GM12878 (cell line): ENCODE measurements at regions not wholly inside any gene's neighbourhood (a gene's known extent, or its start where the extent isn't known, plus 50 kb on each side); places are given as distances from the start of the nearest gene placed in this dataset.

Experiments
- ATAC-seq: fragments of 200-7000 bp; cut with Tn5 transposase; 3 replicates; pipeline ENCODE4 v1.9.1; 2020; ENCODE audit warnings: mild to moderate bottlenecking, moderate library complexity
- BruUV-seq: library from RNA; stranded (reverse); fragments of 400-500 nt; replicated peaks from 2 replicates; lab custom pipeline; 2021; lab: Mats Ljungman, UMichigan
- CTCF ChIA-PET: fragments of 300-600 bp; sonication (Branson Sonifier 250); formaldehyde crosslinking; extraction: SDS; loops from one replicate; lab custom pipeline; 2021; ENCODE audit warnings: inconsistent platforms; lab: Yijun Ruan, JAX
- POLR2A ChIA-PET: fragments of 350-600 bp; formaldehyde crosslinking; extraction: SDS; loops from one replicate; lab custom pipeline; 2021; ENCODE audit warnings: inconsistent platforms; lab: Charles Lee
- RAD21 ChIA-PET: fragments of 300-600 bp; sonication (Branson Sonifier 250); formaldehyde crosslinking; loops from one replicate; lab custom pipeline; 2023; ENCODE audit warnings: antibody characterized with exemption; ENCODE audit not compliant: unreplicated experiment; lab: Charles Lee
- SMC1A ChIA-PET: fragments of 300-600 bp; sonication (Branson Sonifier 250); formaldehyde crosslinking; loops from one replicate; lab custom pipeline; 2023; ENCODE audit not compliant: unreplicated experiment, uncharacterized antibody; lab: Charles Lee
- DNase-seq: peaks from one replicate; pipeline ENCODE4 v3.0.0-alpha.2; 2011; ENCODE audit warnings: low read depth, low spot score
- FAIRE-seq: peaks from 3 replicates; lab custom pipeline; 2011; peaks lifted over from hg19 to GRCh38; lab: Jason Lieb, UNC
- H2AFZ ChIP-seq: 2 replicates; pipeline ENCODE4 v1.6.0; 2011; ENCODE audit warnings: low read depth, low read length, control low read depth; ENCODE audit not compliant: control insufficient read depth
- H3K27ac ChIP-seq: 2 replicates; pipeline ENCODE4 v1.5.1; 2011; ENCODE audit warnings: control low read depth; ENCODE audit not compliant: control insufficient read depth, insufficient read depth
- H3K27me3 ChIP-seq, 2 experiments: replicated peaks in 1 of 2; 2 replicates each; pipeline versions ENCODE4 v1.6.0 to v1.6.1; 2011; ENCODE audit warnings: low read length in 1 of 2; ENCODE audit not compliant: control insufficient read depth in 2 of 2, insufficient read depth in 2 of 2
- H3K36me3 ChIP-seq, 2 experiments: 2 replicates each; pipeline ENCODE4 v1.5.1; 2011; ENCODE audit warnings: low read length in 1 of 2; ENCODE audit not compliant: control insufficient read depth in 2 of 2, insufficient read depth in 2 of 2
- H3K4me1 ChIP-seq: 2 replicates; pipeline ENCODE4 v1.6.1; 2011; ENCODE audit warnings: mild to moderate bottlenecking, low read length, moderate library complexity, mixed read lengths; ENCODE audit not compliant: control insufficient read depth, insufficient read depth
- H3K4me2 ChIP-seq: 2 replicates; pipeline ENCODE4 v1.6.0; 2011; ENCODE audit warnings: control low read depth; ENCODE audit not compliant: control insufficient read depth, insufficient read depth
- H3K4me3 ChIP-seq: fragments of 200-600 bp; sonication (generic); 2 replicates; pipeline ENCODE4 v1.5.1; 2016
- H3K79me2 ChIP-seq: 2 replicates; pipeline ENCODE4 v1.6.0; 2011; ENCODE audit warnings: low read length; ENCODE audit not compliant: control insufficient read depth, insufficient read depth
- H3K9ac ChIP-seq: 2 replicates; pipeline ENCODE4 v1.8.0; 2011; ENCODE audit warnings: low read length, control low read depth, mixed read lengths; ENCODE audit not compliant: control insufficient read depth, insufficient read depth
- H3K9me3 ChIP-seq: replicated peaks from 3 replicates; pipeline ENCODE4 v1.5.1; 2011; ENCODE audit warnings: mild to moderate bottlenecking, low read length; ENCODE audit not compliant: control insufficient read depth, insufficient read depth
- H4K20me1 ChIP-seq: 2 replicates; pipeline ENCODE4 v1.6.0; 2011; ENCODE audit not compliant: control insufficient read depth, insufficient read depth
- BMI1 ChIP-seq: fragments of 450-650 bp; IDR thresholded peaks from 2 replicates; pipeline ENCODE4 v1.6.1; 2016; ENCODE audit warnings: mild to moderate bottlenecking, moderate library complexity, borderline replicate concordance
- CBFB ChIP-seq: IDR thresholded peaks from 2 replicates; pipeline ENCODE4 v1.6.1; 2016; ENCODE audit warnings: antibody characterized with exemption, low read depth
- EP300 ChIP-seq, 2 experiments: fragments of 150-350 bp in 1 of 2; IDR thresholded peaks; 2 replicates each; pipeline ENCODE4 v1.6.1; 2011 to 2012; ENCODE audit warnings: low read depth in 2 of 2, low read length in 2 of 2, borderline replicate concordance in 1 of 2, improper control_type of control experiment in 1 of 2, inconsistent platforms in 1 of 2; ENCODE audit not compliant: control insufficient read depth in 1 of 2
- ESRRA ChIP-seq: IDR thresholded peaks from 2 replicates; pipeline ENCODE4 v1.6.1; 2012; ENCODE audit warnings: mild to moderate bottlenecking, low read length, improper control_type of control experiment
- ETV6 ChIP-seq, 2 experiments: fragments of 450-650 bp in 1 of 2; IDR thresholded peaks in 1 of 2; conservative IDR thresholded peaks in 1 of 2; 2 replicates each; pipeline ENCODE4 v1.6.1; 2014; ENCODE audit warnings: antibody characterized with exemption in 1 of 2, borderline replicate concordance in 1 of 2, low read depth in 1 of 2, mild to moderate bottlenecking in 1 of 2, moderate library complexity in 1 of 2
- EZH2 ChIP-seq: IDR thresholded peaks from 2 replicates; pipeline ENCODE4 v1.6.1; 2012; ENCODE audit warnings: low read depth, mild to moderate bottlenecking, control low read depth, inconsistent platforms, low read length, borderline replicate concordance; ENCODE audit not compliant: control insufficient read depth
- GATAD2B ChIP-seq: fragments of 450-650 bp; conservative IDR thresholded peaks from 2 replicates; pipeline ENCODE4 v1.6.1; 2017; ENCODE audit warnings: low read depth, mild to moderate bottlenecking, moderate library complexity
- HDGF ChIP-seq: fragments of 450-650 bp; IDR thresholded peaks from 2 replicates; pipeline ENCODE4 v1.6.1; 2016; ENCODE audit warnings: antibody characterized with exemption
- JUNB ChIP-seq: IDR thresholded peaks from 2 replicates; pipeline ENCODE4 v1.6.1; 2016; ENCODE audit warnings: antibody characterized with exemption, mild to moderate bottlenecking
- KAT2A ChIP-seq: conservative IDR thresholded peaks from 2 replicates; pipeline ENCODE4 v1.6.1; 2011; ENCODE audit warnings: low read depth, low read length; ENCODE audit not compliant: control insufficient read depth
- MEF2A ChIP-seq: IDR thresholded peaks from 2 replicates; pipeline ENCODE4 v1.6.1; 2011; ENCODE audit warnings: low read depth, mild to moderate bottlenecking, low read length, moderate library complexity; ENCODE audit not compliant: insufficient read depth
- MEF2B ChIP-seq: fragments of 450-650 bp; IDR thresholded peaks from 2 replicates; pipeline ENCODE4 v1.6.1; 2018; ENCODE audit warnings: mild to moderate bottlenecking, moderate library complexity; ENCODE audit not compliant: partially characterized antibody, poor library complexity, severe bottlenecking
- NBN ChIP-seq: fragments of 450-650 bp; IDR thresholded peaks from 2 replicates; pipeline ENCODE4 v1.6.1; 2016
- NFYB ChIP-seq: IDR thresholded peaks from 2 replicates; pipeline ENCODE4 v1.6.1; 2011; ENCODE audit warnings: low read depth, mild to moderate bottlenecking, low read length, improper control_type of control experiment, moderate library complexity; ENCODE audit not compliant: insufficient read depth
- NR2C1 ChIP-seq: fragments of 450-650 bp; IDR thresholded peaks from 2 replicates; pipeline ENCODE4 v1.6.1; 2017; ENCODE audit warnings: antibody characterized with exemption, mild to moderate bottlenecking, moderate library complexity
- POLR2A ChIP-seq: IDR thresholded peaks from 2 replicates; pipeline ENCODE4 v1.6.1; 2011; ENCODE audit warnings: low read depth, mild to moderate bottlenecking, low read length
- POU2F2 ChIP-seq: IDR thresholded peaks from 3 replicates; pipeline ENCODE4 v1.6.1; 2011; ENCODE audit warnings: low read depth, mild to moderate bottlenecking, low read length, borderline replicate concordance
- RAD51 ChIP-seq: fragments of 450-650 bp; IDR thresholded peaks from 2 replicates; pipeline ENCODE4 v1.6.1; 2016; ENCODE audit warnings: moderate library complexity, mild to moderate bottlenecking, inconsistent platforms
- RUNX3 ChIP-seq: IDR thresholded peaks from 2 replicates; pipeline ENCODE4 v1.6.1; 2012; ENCODE audit warnings: low read length, inconsistent platforms
- SIX5 ChIP-seq: IDR thresholded peaks from 2 replicates; pipeline ENCODE4 v1.6.1; 2011; ENCODE audit warnings: mild to moderate bottlenecking, low read depth, low read length, moderate library complexity; ENCODE audit not compliant: severe bottlenecking
- SMAD1 ChIP-seq: fragments of 450-650 bp; IDR thresholded peaks from 2 replicates; pipeline ENCODE4 v1.6.1; 2018; ENCODE audit warnings: mild to moderate bottlenecking, low read depth; ENCODE audit not compliant: partially characterized antibody
- SREBF2 ChIP-seq: IDR thresholded peaks from 2 replicates; pipeline ENCODE4 v1.6.1; 2012; ENCODE audit warnings: mild to moderate bottlenecking, low read length
- ZBTB11 ChIP-seq: fragments of 450-650 bp; formaldehyde crosslinking; IDR thresholded peaks from 2 replicates; pipeline ENCODE4 v1.5.0; 2022; ENCODE audit warnings: mild to moderate bottlenecking, missing genetic modification characterization
- WGBS: methylation state at CpG from one replicate; pipeline ENCODE4 v1.1.6; 2016; ENCODE audit warnings: low lambda C conversion rate; ENCODE audit not compliant: insufficient replicate concordance, insufficient coverage; ENCODE audit errors: missing lambda C conversion rate; 5-methylcytosine and 5-hydroxymethylcytosine counted together
- in situ Hi-C: fragments of 300-500 bp; cut with MboI; formaldehyde crosslinking; loops from 9 replicates; pipeline ENCODE4 v1.14.3; 2018; ENCODE audit warnings: mixed read lengths
- intact Hi-C: fragments of 100-400 bp; cut with micrococcal nuclease; formaldehyde crosslinking; loops from one replicate; pipeline ENCODE4 v1.14.2; 2022; ENCODE audit not compliant: unreplicated experiment

- WGBS, result 30% methylated on average over 10 of the region's 10 CpGs
- in situ Hi-C loops (loop anchor here (10.0 to 25.0 kb wide), 2 partner anchors 522 to 625 kb away; partner anchors contain the start of gene XPR1), intact Hi-C loops (no loop called here)
- ChIA-PET CTCF (interaction anchor here (10.0 kb wide), 1 partner anchor 18 kb away, joined by 81 read pairs; no protein-coding TSS in a partner anchor), SMC1A (interaction anchor here (1.1 to 5.6 kb wide), 3 partner anchors 17 to 296 kb away, joined by 3 to 65 read pairs (median 5); no protein-coding TSS in a partner anchor), POLR2A (interaction anchor here (1.0 kb wide), 1 partner anchor 8 kb away, joined by 4 read pairs; no protein-coding TSS in a partner anchor), RAD21 (interaction anchor here (0.8 to 1.1 kb wide), 2 partner anchors 18 to 220 kb away, joined by 3 to 4 read pairs; no protein-coding TSS in a partner anchor)
- FAIRE-seq (no peak), DNase-seq (no peak), ATAC-seq (peak; percentile 74)
- H3K4me1 ChIP-seq, result peaks cover 10% of the 10 kb centered on the region
- H3K9me3 ChIP-seq, result peaks cover 8% of the 10 kb centered on the region
- no peaks in the 10 kb centered on the region for H3K27me3 ChIP-seq
- no peaks in the 10 kb centered on the region for H4K20me1 ChIP-seq
- no peak overlapping the region for H3K4me3 ChIP-seq
- no peak overlapping the region for H3K4me2 ChIP-seq
- no peaks in the 10 kb centered on the region for H3K36me3 ChIP-seq
- no TSS peak for BruUV-seq
- no peak overlapping the region for H3K27ac ChIP-seq
- no peak overlapping the region for H2AFZ ChIP-seq
- H3K9ac ChIP-seq, result no peak overlapping the region
- no peaks in the 10 kb centered on the region for H3K79me2 ChIP-seq
- TF ChIP-seq POLR2A (no peak), BMI1 (no peak), ETV6 (conservative IDR thresholded peaks at IDR 0.05 in 1 of 2, IDR thresholded peaks at IDR 0.05 in 1 of 2; ENCODE audit: borderline replicate concordance in 1 of 2, low read depth in 1 of 2) (no peak), ZBTB11 (CRISPR knock-in tag) (no peak), SREBF2 (no peak), EZH2 (peak; percentile 90; the same call in 1 of the 2 replicates), JUNB (no peak), MEF2A (no peak), NR2C1 (no peak), NFYB (no peak), SIX5 (no peak), RUNX3 (peak; percentile 99), KAT2A (no peak), HDGF (no peak), ESRRA (no peak), NBN (peak; percentile 30; the same call in 1 of the 2 replicates), GATAD2B (peak; percentile 59; the same call in 1 of the 2 replicates), POU2F2 (peak; percentile 25; the same call in 1 of the 3 replicates), EP300 (IDR thresholded peaks at IDR 0.05; ENCODE audit: borderline replicate concordance in 1 of 2, control insufficient read depth in 1 of 2, low read depth in 2 of 2, low read length in 2 of 2) (peak in 1 of 2 experiments; percentile 25; a peak in 1 of 4 replicates), MEF2B (peak; percentile 20), SMAD1 (no peak), CBFB (peak; percentile 95), RAD51 (no peak)
Measured at GRCh38 chr1:181159451-181160140, 71.1 kb downstream of the IER5 start.
